Effector memory CD8-positive, alpha-beta T cell (primary cell): ENCODE measurements at regions not wholly inside any gene's neighbourhood (a gene's known extent, or its start where the extent isn't known, plus 50 kb on each side); places are given as distances from the start of the nearest gene placed in this dataset.

ENCODE experiments used
- ATAC-seq: fragments of 150-1000 bp; cut with Tn5 transposase; replicated peaks from 2 replicates; pipeline ENCODE4 v1.10.0; 2021; ENCODE audit warnings: mild to moderate bottlenecking, moderate library complexity
- DNase-seq, 3 experiments: peaks; one replicate each; pipeline ENCODE4 v3.0.0; 2021
- H3K27ac Mint-ChIP-seq, 2 donors: one replicate each; pipeline ENCODE4 v1.8.0; 2022; ENCODE audit warnings: mild to moderate bottlenecking in 2 of 2, mixed read lengths in 2 of 2, moderate library complexity in 2 of 2
- H3K27me3 Mint-ChIP-seq, 2 donors: one replicate each; pipeline ENCODE4 v1.8.0; 2022; ENCODE audit warnings: mixed read lengths in 2 of 2
- H3K36me3 Mint-ChIP-seq: one replicate; pipeline ENCODE4 v1.8.0; 2022; ENCODE audit warnings: mild to moderate bottlenecking, moderate library complexity, mixed read lengths; ENCODE audit not compliant: insufficient read depth
- H3K4me1 Mint-ChIP-seq, 2 donors: one replicate each; pipeline ENCODE4 v1.8.0; 2022; ENCODE audit warnings: low read depth in 2 of 2, mixed read lengths in 2 of 2
- H3K4me3 Mint-ChIP-seq, 2 donors: one replicate each; pipeline ENCODE4 v1.8.0; 2022; ENCODE audit warnings: mild to moderate bottlenecking in 2 of 2, mixed read lengths in 2 of 2, moderate library complexity in 2 of 2
- H3K9me3 Mint-ChIP-seq, 2 donors: one replicate each; pipeline ENCODE4 v1.8.0; 2022; ENCODE audit warnings: mixed read lengths in 2 of 2

- no peaks in the 10 kb centered on the region for H3K36me3 Mint-ChIP-seq
- no peaks in the 10 kb centered on the region for H3K4me1 Mint-ChIP-seq
Measured at GRCh38 chr7:46993396-46993795, 588.5 kb downstream of the TNS3 start.

GRCh38 chr7:46990761-46991160 is 591.1 kb downstream of the TNS3 start:
- Mint-ChIP-seq H3K27ac (no peak overlapping the region), H3K4me3 (no peak overlapping the region), H3K4me1 (no peaks in the 10 kb centered on the region), H3K27me3 (no peaks in the 10 kb centered on the region), H3K9me3 (no peaks in the 10 kb centered on the region), H3K36me3 (no peaks in the 10 kb centered on the region)
- ATAC-seq (no peak), DNase-seq (no peak)

More at GRCh38 chr7:46993396-46993795, 588.5 kb downstream of the TNS3 start:
- H3K27ac Mint-ChIP-seq: no peak overlapping the region
- no peak overlapping the region for H3K4me3 Mint-ChIP-seq
- H3K27me3 Mint-ChIP-seq: no peaks in the 10 kb centered on the region
- H3K9me3 Mint-ChIP-seq: no peaks in the 10 kb centered on the region
- ATAC-seq (no peak), DNase-seq (no peak)

GRCh38 chr7:46989247-46989646 is 592.7 kb downstream of the TNS3 start:
- no peak for ATAC-seq
- no peak for DNase-seq
- Mint-ChIP-seq H3K36me3 (no peaks in the 10 kb centered on the region), H3K4me1 (no peaks in the 10 kb centered on the region), H3K27me3 (no peaks in the 10 kb centered on the region), H3K9me3 (no peaks in the 10 kb centered on the region), H3K27ac (no peak overlapping the region), H3K4me3 (no peak overlapping the region)

- peaks cover 4 to 8% of the 10 kb centered on the region in 2 donors for H3K9me3 Mint-ChIP-seq
- H3K4me1 Mint-ChIP-seq: no peaks in the 10 kb centered on the region
- H3K27me3 Mint-ChIP-seq: no peaks in the 10 kb centered on the region
- DNase-seq (no peak), ATAC-seq (no peak)
- no peaks in the 10 kb centered on the region for H3K36me3 Mint-ChIP-seq
- no peak overlapping the region for H3K4me3 Mint-ChIP-seq
- no peak overlapping the region for H3K27ac Mint-ChIP-seq
Measured at GRCh38 chr7:46982928-46983327, 599.0 kb downstream of the TNS3 start.

GRCh38 chr7:46979439-46979838 is 602.5 kb downstream of the TNS3 start:
- Mint-ChIP-seq H3K27me3 (no peaks in the 10 kb centered on the region), H3K4me3 (no peak overlapping the region)
- ATAC-seq: no peak

GRCh38 chr7:46975493-46975892 is 606.4 kb downstream of the TNS3 start:
- no peaks in the 10 kb centered on the region for H3K4me1 Mint-ChIP-seq
- DNase-seq (no peak), ATAC-seq (no peak)
- no peak overlapping the region for H3K4me3 Mint-ChIP-seq
- H3K9me3 Mint-ChIP-seq: peaks cover under 1 to 2% of the 10 kb centered on the region in 2 donors
- H3K27ac Mint-ChIP-seq: no peak overlapping the region
- peaks cover 5% of the 10 kb centered on the region for H3K36me3 Mint-ChIP-seq
- no peaks in the 10 kb centered on the region for H3K27me3 Mint-ChIP-seq

More at GRCh38 chr7:46979439-46979838, 602.5 kb downstream of the TNS3 start:
- peaks cover 5% of the 10 kb centered on the region for H3K36me3 Mint-ChIP-seq
- peaks cover 4 to 8% of the 10 kb centered on the region in 2 donors for H3K9me3 Mint-ChIP-seq
- no peaks in the 10 kb centered on the region for H3K4me1 Mint-ChIP-seq
- H3K27ac Mint-ChIP-seq: no peak overlapping the region
- no peak for DNase-seq

GRCh38 chr7:46972205-46972604 is 609.7 kb downstream of the TNS3 start:
- ATAC-seq (no peak), DNase-seq (no peak)
- Mint-ChIP-seq H3K4me1 (no peaks in the 10 kb centered on the region), H3K4me3 (no peak overlapping the region), H3K9me3 (peaks cover 0 to 4% of the 10 kb centered on the region in 2 donors), H3K27me3 (no peaks in the 10 kb centered on the region), H3K27ac (no peak overlapping the region), H3K36me3 (no peaks in the 10 kb centered on the region)

GRCh38 chr7:46970476-46970875 is 611.4 kb downstream of the TNS3 start:
- Mint-ChIP-seq H3K36me3 (no peaks in the 10 kb centered on the region), H3K4me3 (no peak overlapping the region), H3K27ac (no peak overlapping the region), H3K9me3 (peaks cover 0 to 4% of the 10 kb centered on the region in 2 donors), H3K4me1 (no peaks in the 10 kb centered on the region), H3K27me3 (no peaks in the 10 kb centered on the region)
- no peak for ATAC-seq
- DNase-seq: no peak

- H3K9me3 Mint-ChIP-seq: peaks cover 4% of the 10 kb centered on the region in 2 donors
- no peaks in the 10 kb centered on the region for H3K4me1 Mint-ChIP-seq
- no peak overlapping the region for H3K4me3 Mint-ChIP-seq
- no peaks in the 10 kb centered on the region for H3K27me3 Mint-ChIP-seq
- no peaks in the 10 kb centered on the region for H3K36me3 Mint-ChIP-seq
- H3K27ac Mint-ChIP-seq: no peak overlapping the region
- DNase-seq (no peak), ATAC-seq (no peak)
Measured at GRCh38 chr7:46970131-46970430, 611.8 kb downstream of the TNS3 start.

- no peaks in the 10 kb centered on the region for H3K27me3 Mint-ChIP-seq
- H3K4me1 Mint-ChIP-seq: no peaks in the 10 kb centered on the region
- DNase-seq (no peak), ATAC-seq (no peak)
- H3K4me3 Mint-ChIP-seq: no peak overlapping the region
- H3K27ac Mint-ChIP-seq: no peak overlapping the region
- H3K9me3 Mint-ChIP-seq: peaks cover 4 to 9% of the 10 kb centered on the region in 2 donors
- H3K36me3 Mint-ChIP-seq: no peaks in the 10 kb centered on the region
Measured at GRCh38 chr7:46969303-46970130, 612.4 kb downstream of the TNS3 start.

GRCh38 chr7:46968003-46968402 is 613.9 kb downstream of the TNS3 start:
- no peak overlapping the region for H3K27ac Mint-ChIP-seq
- no peaks in the 10 kb centered on the region for H3K27me3 Mint-ChIP-seq
- no peaks in the 10 kb centered on the region for H3K4me1 Mint-ChIP-seq
- DNase-seq (no peak), ATAC-seq (no peak)
- H3K36me3 Mint-ChIP-seq: no peaks in the 10 kb centered on the region
- no peak overlapping the region for H3K4me3 Mint-ChIP-seq
- peaks cover 4 to 21% of the 10 kb centered on the region in 2 donors for H3K9me3 Mint-ChIP-seq

- Mint-ChIP-seq H3K27me3 (no peaks in the 10 kb centered on the region), H3K4me3 (no peak overlapping the region), H3K4me1 (no peaks in the 10 kb centered on the region), H3K27ac (no peak overlapping the region), H3K9me3 (peaks cover 6 to 21% of the 10 kb centered on the region in 2 donors), H3K36me3 (no peaks in the 10 kb centered on the region)
- DNase-seq: no peak
- ATAC-seq: no peak
Measured at GRCh38 chr7:46963719-46964118, 618.2 kb downstream of the TNS3 start.

GRCh38 chr7:46960970-46961369 is 620.9 kb downstream of the TNS3 start:
- Mint-ChIP-seq H3K36me3 (no peaks in the 10 kb centered on the region), H3K9me3 (peaks cover 11 to 21% of the 10 kb centered on the region in 2 donors), H3K27me3 (no peaks in the 10 kb centered on the region)

GRCh38 chr7:46957195-46957594 is 624.7 kb downstream of the TNS3 start:
- ATAC-seq (no peak), DNase-seq (no peak)
- H3K9me3 Mint-ChIP-seq: peaks cover 8 to 12% of the 10 kb centered on the region in 2 donors
- no peak overlapping the region for H3K27ac Mint-ChIP-seq
- no peaks in the 10 kb centered on the region for H3K36me3 Mint-ChIP-seq
- no peak overlapping the region for H3K4me3 Mint-ChIP-seq
- H3K27me3 Mint-ChIP-seq: no peaks in the 10 kb centered on the region
- no peaks in the 10 kb centered on the region for H3K4me1 Mint-ChIP-seq

More at GRCh38 chr7:46960970-46961369, 620.9 kb downstream of the TNS3 start:
- H3K4me1 Mint-ChIP-seq: no peaks in the 10 kb centered on the region
- no peak overlapping the region for H3K4me3 Mint-ChIP-seq
- DNase-seq (no peak), ATAC-seq (no peak)
- H3K27ac Mint-ChIP-seq: no peak overlapping the region
